ENCODE measurements at regions not wholly inside any gene's neighbourhood (a gene's known extent, or its start where the extent isn't known, plus 50 kb on each side); places are given as distances from the start of the nearest gene placed in this dataset.

GRCh38 chr6:4009486-4009885 is 69.5 kb downstream of the FAM217A start:
- no peak for ATAC-seq (ENCODE audit: low read depth)
- intact Hi-C loops (cut with micrococcal nuclease) (no loop called here), dilution Hi-C loops (cut with HindIII; ENCODE audit: low sequenced_read_pairs, unreplicated experiment) (no loop called here), in situ Hi-C loops (cut with MboI; ENCODE audit: low sequenced_read_pairs) (loop anchor here (5.0 kb wide), 1 partner anchor 737 kb away; no protein-coding TSS in a partner anchor)
- Histone ChIP-seq H2BK20ac (ENCODE audit: low read depth, low read length) (no peak overlapping the region), H2AK5ac (ENCODE audit: low read depth, low read length) (no peak overlapping the region), H2AFZ (replicated peaks; ENCODE audit: low read length, poor library complexity) (no peak overlapping the region), H2BK5ac (ENCODE audit: low read depth, low read length, poor library complexity, severe bottlenecking) (no peak overlapping the region), H3K4me3 (ENCODE audit: insufficient read depth, low read depth, low read length) (no peak overlapping the region), H3K27ac (ENCODE audit: insufficient read depth, low read length) (no peak overlapping the region), H3K9me1 (ENCODE audit: insufficient read depth, low read length) (peaks cover 4% of the 10 kb centered on the region; the same call in 1 of the 2 replicates), H3K14ac (replicated peaks; ENCODE audit: low read depth, low read length) (no peak overlapping the region), H3K36me3 (ENCODE audit: control insufficient read depth, insufficient read depth, low read length) (peaks cover 2% of the 10 kb centered on the region; the same call in 1 of the 2 replicates), H3K9me3 (ENCODE audit: control insufficient read depth, insufficient read depth, low read length) (no peaks in the 10 kb centered on the region), H4K5ac (ENCODE audit: low read depth, low read length) (no peak overlapping the region), H3K27me3 (ENCODE audit: control insufficient read depth, insufficient read depth, low read length) (no peaks in the 10 kb centered on the region), H3K4me2 (ENCODE audit: low read depth, low read length) (no peak overlapping the region), H3K56ac (ENCODE audit: extremely low read depth, insufficient read depth, low read length) (no peak overlapping the region), H4K20me1 (ENCODE audit: insufficient read depth, low read length) (no peaks in the 10 kb centered on the region; the same call in 1 of the 2 replicates), H2BK120ac (ENCODE audit: low read depth, low read length) (no peak overlapping the region), H2AK9ac (replicated peaks; ENCODE audit: low read depth, low read length, poor library complexity) (no peak overlapping the region), H3K79me1 (ENCODE audit: low read depth in 1 of 2, low read length in 2 of 2) (peaks cover 10 to 28% of the 10 kb centered on the region in 2 experiments), H3K9ac (ENCODE audit: low read depth, low read length) (no peak overlapping the region), H3K4ac (ENCODE audit: low read depth, low read length) (no peak overlapping the region), H3K18ac (ENCODE audit: low read depth, low read length) (no peak overlapping the region), H4K8ac (ENCODE audit: low read depth in 2 of 2, low read length in 2 of 2) (no peak overlapping the region), H4K91ac (ENCODE audit: insufficient read depth, low read depth, low read length) (no peak overlapping the region), H3K4me1 (ENCODE audit: control insufficient read depth, insufficient read depth, low read length) (no peaks in the 10 kb centered on the region), H3K23ac (ENCODE audit: low read depth, low read length) (no peak overlapping the region), H2BK15ac (ENCODE audit: low read depth, low read length) (no peak overlapping the region)
- DNase-seq = no peak
- TF ChIP-seq RAD21 (IDR thresholded peaks at IDR 0.05; ENCODE audit: low read length) (no peak), RFX5 (IDR thresholded peaks at IDR 0.05; ENCODE audit: low read depth, low read length) (no peak), CHD1 (IDR thresholded peaks at IDR 0.05; ENCODE audit: low read depth, low read length) (no peak), NFE2L2 (IDR thresholded peaks at IDR 0.05; ENCODE audit: low read depth, low read length) (no peak), USF2 (IDR thresholded peaks at IDR 0.05; ENCODE audit: low read depth, low read length) (no peak), MAZ (IDR thresholded peaks at IDR 0.05; ENCODE audit: borderline replicate concordance, low read depth, low read length) (no peak), RCOR1 (IDR thresholded peaks at IDR 0.05; ENCODE audit: insufficient replicate concordance, low read length) (no peak), FOS (IDR thresholded peaks at IDR 0.05; ENCODE audit: low read depth, low read length) (no peak), CEBPB (IDR thresholded peaks at IDR 0.05; ENCODE audit: low read depth, low read length) (no peak), MXI1 (IDR thresholded peaks at IDR 0.05; ENCODE audit: borderline replicate concordance, low read depth, low read length) (no peak), SMC3 (IDR thresholded peaks at IDR 0.05; ENCODE audit: low read depth, low read length) (no peak), POLR2A (IDR thresholded peaks at IDR 0.05; ENCODE audit: low read depth, low read length) (no peak), MAFK (IDR thresholded peaks at IDR 0.05; ENCODE audit: low read depth, low read length) (no peak), BHLHE40 (IDR thresholded peaks at IDR 0.05; ENCODE audit: low read depth, low read length) (no peak), ELK1 (IDR thresholded peaks at IDR 0.05; ENCODE audit: borderline replicate concordance, low read depth, low read length) (no peak), CTCF (conservative IDR thresholded peaks at IDR 0.05; ENCODE audit: low read depth, low read length) (no peak)
- ChIA-PET CTCF (no interaction called here), POLR2A (ENCODE audit: unreplicated experiment) (no interaction called here)
- BruUV-seq (replicated peaks) = no TSS peak
- WGBS, 2 experiments (ENCODE audit: extremely low coverage in 2 of 2, insufficient read length in 1 of 2) = no CpG with 5 or more reads among the region's 8 CpGs

All from IMR-90 (cell line).